ENCODE measurements at regions not wholly inside any gene's neighbourhood (a gene's known extent, or its start where the extent isn't known, plus 50 kb on each side); places are given as distances from the start of the nearest gene placed in this dataset.

DNA sequence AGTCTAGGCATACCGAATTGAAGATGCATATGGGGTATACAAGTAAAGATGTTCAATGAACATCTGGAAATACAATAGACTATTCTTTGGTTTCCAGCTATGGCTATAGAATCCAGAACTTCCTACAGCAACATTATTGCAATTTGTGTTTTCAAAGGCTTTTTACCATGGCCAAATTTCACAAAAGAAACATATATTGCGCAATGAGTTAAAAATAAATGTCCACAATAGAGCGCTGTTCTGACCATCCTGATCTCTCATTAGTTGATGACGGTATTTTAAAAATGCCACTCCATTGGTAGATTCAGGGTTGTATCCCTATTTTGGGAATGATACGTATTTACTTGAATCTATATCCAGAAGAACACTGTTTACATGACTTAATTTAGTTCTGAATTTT, 139.2 kb downstream of the LINC00632 start:
- no peak for DNase-seq

DNA sequence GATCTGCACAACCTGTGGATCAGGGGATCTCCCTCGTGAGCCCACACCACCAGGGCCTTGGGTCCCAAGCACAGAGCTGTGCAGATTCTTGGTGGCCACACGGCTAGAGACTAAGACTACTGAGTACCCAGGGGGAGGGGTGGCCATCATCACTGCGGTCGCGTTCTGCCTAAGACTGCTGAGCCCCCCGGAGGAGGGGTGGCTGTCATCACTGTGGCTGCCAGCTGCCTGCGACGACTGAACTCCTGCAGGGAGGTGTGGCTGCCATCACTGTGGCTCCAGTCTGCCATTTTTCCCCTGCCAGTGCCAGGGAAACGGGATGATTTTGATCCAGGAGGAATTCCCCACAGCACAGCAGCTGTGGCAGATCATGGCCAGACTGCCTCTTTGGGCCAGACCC, 141.7 kb upstream of the SPANXB1 start:
- no peak for DNase-seq

DNA sequence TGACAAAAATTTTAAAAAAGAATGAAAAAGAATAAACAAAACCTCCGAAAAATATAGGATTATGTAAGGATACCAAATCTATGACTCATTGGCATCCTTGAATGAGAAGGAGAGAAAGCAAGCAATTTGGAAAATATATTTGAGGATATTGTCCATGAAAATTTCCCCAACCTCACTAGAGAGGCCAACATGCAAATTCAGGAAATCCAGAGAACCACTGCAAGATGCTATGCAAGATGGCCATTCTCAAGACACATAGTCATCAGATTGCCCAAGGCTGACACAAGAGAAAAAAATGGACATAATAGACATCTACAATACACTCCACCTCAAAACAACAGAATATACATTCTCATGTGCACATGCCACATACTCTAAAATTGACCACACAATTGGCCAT, 135.9 kb upstream of the SPANXB1 start:
- no peak for DNase-seq

DNA sequence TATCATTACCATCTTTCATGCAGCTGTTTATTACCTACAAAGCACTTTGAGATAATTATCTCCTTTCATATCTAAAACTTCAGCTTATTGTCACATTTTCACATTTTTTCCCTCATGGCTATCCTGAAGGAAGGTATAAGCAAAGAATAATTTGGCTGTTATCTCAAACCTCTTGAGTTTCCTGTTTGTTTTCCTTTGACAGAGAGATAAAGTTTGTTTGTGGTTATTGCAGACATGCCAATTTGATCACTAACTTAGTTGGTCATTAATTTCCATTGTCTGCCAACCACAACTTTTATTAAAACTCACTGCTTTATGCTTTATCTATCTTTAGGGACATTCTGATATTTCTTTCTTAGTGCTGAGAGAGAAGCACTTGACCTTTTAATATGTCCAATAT, 89.8 kb upstream of the SPANXB1 start:
- no peak for DNase-seq

DNA sequence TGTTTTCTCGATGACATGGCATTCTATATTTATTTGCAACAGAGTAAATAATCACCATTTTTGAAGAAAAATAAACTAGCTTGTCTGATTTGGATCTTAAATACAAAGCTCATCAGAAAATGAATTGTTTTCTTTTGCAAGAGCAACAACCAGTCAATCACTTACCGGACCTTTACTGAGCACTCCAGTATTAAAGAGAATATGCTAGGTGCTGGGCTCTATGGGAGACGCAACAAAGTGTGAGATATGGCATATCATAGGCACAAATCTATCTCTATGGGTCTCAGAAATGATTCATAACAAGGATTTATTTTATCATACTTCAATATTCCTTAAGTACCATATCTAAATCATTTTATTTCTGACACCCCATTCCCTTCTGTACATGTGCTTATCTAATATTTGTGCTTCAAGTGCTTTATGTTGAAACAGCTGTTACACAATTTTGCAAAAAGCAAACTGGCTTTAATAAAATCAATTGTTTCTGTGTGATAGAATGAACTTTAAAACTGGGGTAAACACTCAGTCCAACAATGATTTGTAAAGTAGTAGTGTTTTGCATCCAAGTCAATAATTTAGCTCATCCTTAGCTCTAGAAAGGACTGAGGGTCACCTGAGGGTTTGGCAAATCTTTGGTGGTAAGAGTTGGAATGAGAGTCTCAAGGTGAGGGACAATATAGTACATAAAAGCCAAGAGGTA, 88.4 kb upstream of the SPANXB1 start:
- no peak for DNase-seq

DNA sequence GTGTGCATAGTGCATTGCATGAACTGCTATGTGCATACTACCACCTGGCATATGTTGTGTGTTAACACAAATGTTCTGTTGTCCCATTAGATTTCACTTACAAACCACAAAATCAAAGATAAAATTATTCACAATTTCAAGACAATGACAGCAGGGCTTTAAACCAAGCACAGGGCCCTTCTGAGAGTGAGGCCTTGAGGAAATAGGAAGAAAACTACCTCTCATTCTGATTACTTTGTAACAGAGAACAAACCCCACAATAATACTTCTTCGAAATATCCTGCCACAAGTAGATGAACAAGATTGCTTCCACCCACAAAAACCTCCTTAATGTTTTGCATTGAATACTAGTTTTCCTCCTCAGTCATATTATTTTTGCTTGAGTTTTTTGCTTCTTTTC, 85.5 kb upstream of the SPANXB1 start:
- no peak for DNase-seq

DNA sequence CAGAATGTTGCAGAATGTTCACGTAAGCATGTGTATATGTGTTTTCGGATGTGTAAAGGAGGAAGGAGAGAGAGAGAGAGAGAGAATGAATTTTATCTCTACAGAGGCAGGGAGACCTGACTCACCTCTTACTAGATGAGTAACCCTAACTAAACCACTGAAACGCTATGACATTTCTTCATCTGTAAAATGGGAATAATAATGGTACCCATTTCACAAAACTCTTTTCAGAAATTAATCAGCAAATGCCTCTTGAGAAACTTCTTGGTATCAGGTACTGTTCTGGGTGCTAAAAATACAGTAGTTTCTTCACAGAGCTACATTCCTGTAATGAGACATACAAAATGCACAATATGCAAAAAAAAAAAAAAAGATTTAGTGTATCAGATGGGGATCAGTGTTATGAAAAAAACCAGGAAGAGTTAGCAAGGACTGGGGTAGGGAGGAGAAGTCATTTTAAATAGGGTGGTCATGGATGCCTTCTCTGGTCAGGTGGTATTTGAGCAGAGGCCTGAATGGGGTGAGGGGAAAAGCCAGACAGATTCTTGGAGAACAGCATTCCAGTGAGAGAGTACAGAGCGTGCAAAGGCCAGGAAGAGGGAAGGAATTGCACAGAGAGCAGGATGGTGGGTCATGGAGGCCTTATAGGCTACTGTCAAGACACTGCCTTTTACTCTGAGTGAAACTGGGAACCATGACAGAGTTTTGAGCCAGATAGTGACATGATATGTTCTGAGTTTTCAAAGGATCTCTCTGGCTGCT, 84.9 kb upstream of the SPANXB1 start:
- no peak for DNase-seq

DNA sequence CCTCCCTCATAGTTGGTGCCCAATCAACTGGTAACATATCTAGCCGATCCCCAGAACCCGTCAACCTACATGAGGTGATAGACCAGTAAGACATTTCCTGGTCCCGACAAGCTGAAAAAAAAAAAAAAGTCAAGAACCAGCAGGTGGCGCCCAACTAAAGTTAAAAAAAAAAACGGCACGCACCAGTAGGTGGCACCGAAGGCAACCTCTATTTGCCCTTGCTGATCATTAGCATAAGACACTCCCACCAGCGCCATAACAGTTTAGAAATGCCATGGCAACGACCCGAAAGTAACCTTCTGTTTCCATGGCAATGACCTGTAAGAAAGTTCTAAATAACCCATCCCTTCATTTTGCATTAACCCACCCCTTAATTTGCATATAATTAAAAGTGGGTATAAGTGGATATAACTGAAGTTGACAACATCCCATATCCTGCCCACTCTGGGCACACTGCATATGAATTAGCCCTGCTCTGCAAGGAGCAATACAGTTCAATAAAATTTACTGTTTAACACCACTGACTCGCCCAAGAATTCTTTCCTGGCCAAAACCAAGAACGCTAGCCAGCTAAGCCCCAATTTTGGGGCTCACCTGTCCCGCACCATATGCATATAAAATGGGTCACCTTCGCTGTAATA, 83.9 kb upstream of the SPANXB1 start:
- peak; percentile 43 for DNase-seq

DNA sequence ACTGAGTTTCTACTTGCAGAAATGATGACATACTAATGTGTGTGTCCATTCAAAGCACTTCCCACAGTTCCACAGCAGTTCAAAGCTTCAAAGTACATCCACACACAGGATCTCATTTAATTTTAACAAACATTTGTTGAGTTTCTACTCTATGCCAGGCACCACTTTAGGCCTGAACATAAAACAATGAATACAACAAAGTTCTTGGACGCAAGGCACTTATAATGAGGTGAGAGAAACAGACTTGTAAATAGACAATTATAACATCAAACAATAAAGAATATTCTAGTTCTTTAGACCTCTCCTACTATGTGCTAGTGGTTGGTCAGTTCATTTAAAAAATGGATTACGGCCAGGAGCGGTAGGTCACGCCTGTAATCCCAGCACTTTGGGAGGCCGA, 82.0 kb upstream of the SPANXB1 start:
- no peak for DNase-seq

DNA sequence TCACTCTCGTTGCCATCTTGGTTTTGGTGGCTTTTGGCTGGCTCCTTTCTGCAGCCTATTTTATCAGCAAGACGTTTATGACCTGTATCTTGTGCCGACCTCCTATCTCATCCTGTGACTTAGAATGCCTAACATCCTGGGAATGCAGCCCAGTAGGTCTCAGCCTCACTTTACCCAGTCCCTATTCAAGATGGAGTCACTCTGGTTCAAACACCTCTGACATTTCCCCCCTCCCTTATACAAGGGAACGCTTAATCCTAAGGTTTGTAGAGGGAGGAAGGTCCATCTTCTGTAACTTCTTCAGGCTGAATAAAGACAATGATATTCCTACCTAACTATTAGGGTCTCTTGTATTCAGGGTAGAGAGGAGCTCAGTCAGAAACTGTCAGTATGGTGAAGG, 79.3 kb upstream of the SPANXB1 start:
- DNase-seq: no peak

DNA sequence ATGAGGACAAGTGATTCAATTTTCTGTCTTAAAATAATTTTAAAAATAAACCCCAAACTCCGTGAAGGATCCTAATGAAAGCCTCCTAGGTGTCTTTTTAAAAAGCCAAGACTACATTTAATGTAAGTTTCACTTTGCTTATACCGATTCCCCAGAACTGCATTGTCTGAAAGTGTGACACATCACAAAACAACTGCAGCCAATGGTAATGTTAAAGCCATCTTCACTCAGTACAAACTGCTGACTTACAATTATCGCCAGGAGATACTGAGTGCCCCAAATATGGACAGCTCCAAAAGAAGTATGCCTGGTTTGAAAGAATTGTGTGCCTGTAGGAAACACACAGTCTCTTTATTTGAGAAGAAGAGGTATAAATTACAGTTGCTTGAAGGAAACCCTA, 73.7 kb upstream of the SPANXB1 start:
- no peak for DNase-seq

DNA sequence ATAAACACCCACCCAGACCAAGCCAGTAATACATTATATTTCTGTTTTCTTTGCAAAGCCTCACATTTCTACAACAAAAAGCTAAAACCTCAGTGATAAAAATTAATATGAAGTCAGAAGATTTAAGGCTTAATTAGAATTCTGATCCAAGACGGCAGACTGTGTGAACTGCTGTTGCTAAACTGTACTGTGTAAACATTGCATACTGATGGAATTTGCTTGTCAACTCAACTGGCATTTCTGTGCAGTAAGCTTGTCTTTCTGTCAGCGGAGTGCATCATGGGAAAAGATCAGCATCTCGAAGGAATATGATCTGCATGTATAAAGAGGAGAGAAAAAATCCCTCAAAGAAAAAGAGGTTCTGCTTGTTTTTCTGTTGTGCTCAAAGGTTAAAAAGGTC, 69.4 kb upstream of the SPANXB1 start:
- no peak for DNase-seq

DNA sequence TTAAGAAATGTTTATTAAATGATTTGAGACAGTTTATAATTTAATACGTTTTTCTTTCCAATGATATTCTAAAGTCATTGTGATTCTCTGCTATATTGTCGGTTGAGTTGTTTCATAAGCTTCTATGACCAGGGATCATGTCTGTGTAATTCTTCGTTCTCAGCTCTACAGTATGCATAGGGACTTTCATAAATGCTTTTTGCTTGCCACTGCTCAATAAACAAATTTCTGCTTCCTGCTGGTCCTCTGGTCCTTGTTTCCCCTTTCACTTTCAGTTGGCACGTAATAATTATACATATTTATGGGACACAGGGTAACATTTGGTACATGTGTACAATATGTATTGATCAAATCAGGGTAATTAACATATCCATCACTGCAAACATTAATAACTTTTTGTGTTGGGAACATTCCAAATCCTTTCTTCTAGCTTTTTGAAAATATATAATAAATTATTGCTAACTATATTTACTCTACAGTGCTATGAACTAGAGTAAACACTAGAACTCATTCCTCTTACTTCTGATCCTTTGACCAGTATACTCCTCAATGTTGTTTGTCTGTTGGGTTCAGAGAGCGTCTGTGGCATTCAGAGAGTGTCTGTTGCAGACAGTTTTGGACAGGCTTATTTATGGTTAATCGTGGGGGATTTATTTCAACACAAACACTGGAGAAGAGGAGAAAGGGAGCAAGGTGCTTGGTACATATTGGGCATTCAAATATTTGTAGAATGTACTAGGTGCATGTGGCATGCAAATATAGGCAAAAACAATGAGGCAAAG, 68.3 kb upstream of the SPANXB1 start:
- DNase-seq: no peak

DNA sequence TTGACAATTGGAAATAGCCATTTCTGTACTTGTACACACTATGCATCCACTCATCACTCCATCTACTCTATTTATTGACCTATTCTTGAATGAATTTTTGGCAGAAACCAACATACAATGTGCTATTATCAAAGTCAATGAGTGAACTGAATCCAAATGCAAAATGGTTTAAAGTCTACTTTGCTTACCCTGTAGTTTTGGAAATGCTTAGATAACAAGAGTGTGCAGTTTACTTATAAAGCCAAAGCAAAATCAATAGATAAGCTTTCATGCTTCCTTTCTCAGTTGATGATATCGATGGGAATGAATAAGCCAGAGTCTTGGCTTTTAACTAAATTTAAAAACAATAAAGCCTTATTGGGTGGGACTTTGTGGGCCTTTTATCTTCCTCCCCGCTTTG, 58.9 kb upstream of the SPANXB1 start:
- DNase-seq: no peak

DNA sequence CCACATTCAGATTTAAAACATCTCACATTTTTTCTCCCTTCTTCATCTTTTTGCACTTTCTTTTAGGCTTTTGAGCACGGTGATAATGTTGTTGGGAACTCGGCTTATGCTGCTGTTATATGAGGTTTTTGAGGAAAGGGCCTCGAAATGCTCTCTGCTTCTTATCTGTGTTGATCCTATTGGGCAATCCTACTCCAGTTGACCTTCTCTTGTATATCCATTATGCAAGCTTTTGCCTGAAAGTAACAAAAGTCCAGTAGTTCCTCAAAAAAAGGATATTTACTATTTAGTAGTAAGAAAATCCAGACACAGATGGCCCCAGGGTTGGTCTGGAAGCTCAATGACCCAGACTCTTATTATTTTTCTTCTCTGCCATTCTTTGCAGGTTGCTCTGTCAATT, 57.7 kb upstream of the SPANXB1 start:
- DNase-seq: no peak

DNA sequence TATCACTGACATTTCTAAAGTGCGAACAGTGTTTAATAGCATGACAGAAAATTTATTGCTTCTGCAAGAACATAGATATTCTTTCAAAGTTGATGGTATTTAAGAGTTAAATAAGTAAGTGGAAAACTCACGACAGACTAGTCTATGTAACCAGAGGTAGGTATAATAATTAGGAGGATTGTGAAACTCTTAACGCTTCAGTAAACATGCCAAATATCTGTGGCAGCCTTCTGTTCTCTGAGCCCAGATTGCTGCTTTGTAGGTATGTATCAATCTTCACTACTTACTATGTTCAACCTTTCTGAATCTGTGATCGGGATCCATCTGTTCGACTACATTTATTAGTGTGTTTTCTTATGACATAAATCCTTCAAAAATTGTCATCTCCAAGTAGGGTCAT, 53.6 kb upstream of the SPANXB1 start:
- DNase-seq: no peak

DNA sequence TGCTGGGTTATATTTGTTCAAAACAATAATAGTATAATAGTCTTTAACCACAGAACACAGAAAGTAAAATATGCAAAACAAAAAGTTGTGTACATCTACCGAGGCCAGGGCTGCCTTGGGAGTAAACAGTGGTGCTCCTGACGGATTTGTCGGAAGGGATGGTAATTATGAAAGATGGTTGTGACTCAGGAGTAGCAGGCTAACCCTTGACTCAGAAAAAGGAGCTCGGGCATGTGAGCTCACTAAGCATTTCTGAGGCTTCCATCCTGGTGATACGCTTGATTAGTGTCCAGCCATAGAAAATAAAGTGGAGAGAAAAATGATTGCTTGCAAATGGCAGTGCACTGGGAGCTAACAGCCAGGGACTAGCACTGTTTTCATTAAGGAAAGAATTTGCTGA, 53.2 kb upstream of the SPANXB1 start:
- DNase-seq: no peak

Measured in NCI-H748 treated with DMSO at 0.1 percent for 48 hours (cell line).